ENCODE measurements at regions not wholly inside any gene's neighbourhood (a gene's known extent, or its start where the extent isn't known, plus 50 kb on each side); places are given as distances from the start of the nearest gene placed in this dataset.

GRCh38 chr5:173768891-173769290 is 119.3 kb upstream of the CPEB4 start:
- TF ChIP-seq CHD2 (IDR thresholded peaks at IDR 0.05; ENCODE audit: low read depth, low read length): no peak
- TF ChIP-seq ETV6 (CRISPR knock-in tag; conservative IDR thresholded peaks at IDR 0.05): no peak
- TF ChIP-seq TERF1 (CRISPR knock-in tag; IDR thresholded peaks at IDR 0.05): no peak
- TF ChIP-seq DRAP1 (CRISPR knock-in tag; IDR thresholded peaks at IDR 0.05): no peak
- no peak for TF ChIP-seq ZNF780A (CRISPR knock-in tag; IDR thresholded peaks at IDR 0.05)

Measured in HepG2 (cell line).